GM12872 (cell line): ENCODE measurements at regions not wholly inside any gene's neighbourhood (a gene's known extent, or its start where the extent isn't known, plus 50 kb on each side); places are given as distances from the start of the nearest gene placed in this dataset.

Experiments
- TF ChIP-seq, protein P1 (sequence below): IDR thresholded peaks from 3 replicates; pipeline ENCODE4 v1.5.1; 2011; ENCODE audit warnings: low read depth, mild to moderate bottlenecking, low read length, moderate library complexity; ENCODE audit not compliant: insufficient read depth

DNA sequence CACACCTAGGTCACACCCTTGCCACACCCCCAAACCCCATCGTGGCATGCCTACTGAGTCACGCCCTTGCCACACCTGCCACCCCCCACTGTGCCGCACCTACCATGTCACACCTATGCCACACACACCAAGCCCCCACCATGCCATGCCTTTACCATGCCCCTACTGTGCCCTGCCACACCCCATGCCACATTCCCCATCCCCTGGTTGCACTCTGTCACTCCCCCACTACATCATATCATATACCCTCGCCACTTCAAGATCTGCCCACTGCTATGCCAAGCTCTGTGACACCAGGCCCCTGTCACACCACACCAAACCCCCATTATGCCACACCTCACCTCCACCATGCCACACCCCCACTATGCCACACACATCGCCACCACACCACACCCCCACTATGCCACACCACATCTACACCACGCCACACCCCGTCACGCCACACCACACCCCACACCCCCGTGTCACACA, 101.2 kb downstream of the OLFM1 start:
- TF ChIP-seq, protein P1, sequence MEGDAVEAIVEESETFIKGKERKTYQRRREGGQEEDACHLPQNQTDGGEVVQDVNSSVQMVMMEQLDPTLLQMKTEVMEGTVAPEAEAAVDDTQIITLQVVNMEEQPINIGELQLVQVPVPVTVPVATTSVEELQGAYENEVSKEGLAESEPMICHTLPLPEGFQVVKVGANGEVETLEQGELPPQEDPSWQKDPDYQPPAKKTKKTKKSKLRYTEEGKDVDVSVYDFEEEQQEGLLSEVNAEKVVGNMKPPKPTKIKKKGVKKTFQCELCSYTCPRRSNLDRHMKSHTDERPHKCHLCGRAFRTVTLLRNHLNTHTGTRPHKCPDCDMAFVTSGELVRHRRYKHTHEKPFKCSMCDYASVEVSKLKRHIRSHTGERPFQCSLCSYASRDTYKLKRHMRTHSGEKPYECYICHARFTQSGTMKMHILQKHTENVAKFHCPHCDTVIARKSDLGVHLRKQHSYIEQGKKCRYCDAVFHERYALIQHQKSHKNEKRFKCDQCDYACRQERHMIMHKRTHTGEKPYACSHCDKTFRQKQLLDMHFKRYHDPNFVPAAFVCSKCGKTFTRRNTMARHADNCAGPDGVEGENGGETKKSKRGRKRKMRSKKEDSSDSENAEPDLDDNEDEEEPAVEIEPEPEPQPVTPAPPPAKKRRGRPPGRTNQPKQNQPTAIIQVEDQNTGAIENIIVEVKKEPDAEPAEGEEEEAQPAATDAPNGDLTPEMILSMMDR, result no peak

DNA sequence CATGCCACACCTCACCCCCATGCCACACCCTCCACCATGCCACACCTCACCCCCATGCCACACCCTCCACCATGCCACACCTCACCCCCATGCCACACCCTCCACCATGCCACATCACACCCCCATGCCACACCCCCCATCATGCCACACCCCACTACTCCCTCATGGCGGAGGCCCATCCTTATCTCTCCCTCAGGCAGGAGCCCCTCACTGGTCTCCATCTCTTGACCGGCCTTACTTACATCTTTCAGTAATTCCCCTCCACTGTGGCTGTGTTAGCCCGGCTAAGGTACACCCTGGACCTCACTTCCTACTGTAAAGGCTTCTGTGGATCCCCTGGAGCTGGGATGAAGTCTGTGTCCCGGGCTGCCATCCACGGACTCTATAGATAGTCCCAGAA, 102.0 kb downstream of the OLFM1 start:
- TF ChIP-seq, protein P1, result no peak

DNA sequence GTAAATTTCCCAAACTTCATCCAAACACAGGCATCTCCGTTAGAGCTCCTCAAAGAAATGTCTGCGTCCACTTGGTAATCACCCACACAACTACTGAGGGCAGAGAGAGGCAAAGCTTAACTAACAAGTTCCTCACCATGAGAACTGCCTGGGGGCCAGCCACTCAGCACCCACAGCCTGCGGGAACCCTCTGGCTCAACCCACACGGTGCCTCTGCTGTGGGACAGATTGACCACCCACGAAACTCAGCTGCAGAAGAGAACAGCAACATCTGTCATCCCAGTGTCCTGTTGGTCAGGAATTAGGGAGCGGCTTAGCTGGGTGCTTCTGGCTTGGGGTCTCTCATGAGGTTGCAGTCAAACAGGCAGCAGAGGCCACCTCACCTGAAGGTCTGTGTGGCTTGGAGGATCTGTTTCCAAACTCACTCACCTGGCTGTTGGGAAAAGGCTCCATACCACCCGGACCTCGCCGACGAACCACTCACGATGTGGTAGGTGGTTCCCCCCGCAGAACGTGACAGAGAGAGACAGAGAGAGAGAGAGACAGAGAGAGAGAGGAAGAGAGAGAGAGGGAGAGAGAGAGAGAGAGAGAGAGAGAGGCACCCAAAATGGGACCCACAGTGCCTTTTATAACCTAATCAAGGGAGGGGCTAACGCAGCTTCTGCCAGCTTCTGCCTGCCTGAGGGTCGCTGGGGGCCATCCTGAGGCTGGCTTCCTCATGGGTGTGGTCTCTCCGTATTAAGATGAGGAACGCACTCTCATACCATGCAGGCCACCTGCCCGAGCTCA, 103.5 kb downstream of the OLFM1 start:
- TF ChIP-seq, protein P1, result no peak

DNA sequence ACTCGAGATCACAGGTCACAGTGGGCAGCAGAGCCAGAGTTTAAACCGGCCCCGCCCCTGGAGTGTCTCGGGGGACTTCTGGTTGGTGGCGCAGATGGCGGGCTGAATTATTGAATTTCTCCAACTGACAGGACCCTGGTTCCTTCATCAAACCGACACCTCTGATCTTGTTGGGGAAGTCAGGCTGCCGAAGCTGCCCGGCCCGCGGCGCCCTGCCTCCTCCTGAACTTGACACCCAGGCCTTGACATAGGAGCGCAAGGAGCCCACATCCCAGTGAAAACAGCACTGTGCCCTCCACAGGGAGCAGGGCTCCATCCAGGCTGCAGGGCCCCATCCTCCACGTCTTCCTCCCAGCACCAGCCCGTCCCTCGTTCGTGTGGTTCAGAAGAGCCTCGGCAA, 105.2 kb downstream of the OLFM1 start:
- TF ChIP-seq, protein P1, result no peak

DNA sequence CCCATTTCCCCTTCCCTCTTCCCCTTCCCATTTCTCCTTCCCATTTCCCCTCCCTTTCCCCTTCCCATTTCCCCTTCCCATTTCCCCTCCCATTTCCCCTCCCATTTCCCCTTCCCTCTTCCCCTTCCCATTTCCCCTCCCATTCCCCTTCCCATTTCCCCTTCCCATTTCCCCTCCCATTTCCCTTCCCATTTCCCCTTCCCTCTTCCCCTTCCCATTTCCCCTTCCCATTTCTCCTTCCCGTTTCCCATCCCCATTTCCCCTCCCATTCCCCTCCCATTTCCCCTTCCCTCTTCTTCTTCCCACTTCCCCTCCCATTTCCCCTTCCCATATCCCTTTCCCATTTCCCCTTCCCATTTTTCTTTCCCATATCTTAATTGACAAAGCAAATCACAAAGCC, 109.0 kb downstream of the OLFM1 start:
- TF ChIP-seq, protein P1, result no peak

DNA sequence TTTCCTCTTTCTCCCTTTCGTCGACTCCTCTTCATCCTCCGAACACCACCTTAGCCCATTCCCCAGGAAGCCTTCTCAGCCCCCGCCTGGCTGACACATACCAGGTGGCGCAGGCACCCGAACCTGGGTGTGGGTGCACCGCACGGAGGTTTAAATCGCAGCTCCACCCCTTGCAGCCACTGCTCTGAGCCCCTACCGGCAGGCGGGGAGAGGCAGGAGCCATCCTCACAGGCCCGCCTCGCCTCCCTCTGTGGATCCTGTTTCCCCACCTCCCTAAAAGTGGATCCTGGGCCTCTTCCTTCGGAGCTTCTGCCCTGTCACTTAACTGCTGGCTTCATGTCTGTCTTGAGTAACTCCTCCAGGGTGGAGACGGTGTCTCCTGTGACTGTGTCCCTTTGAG, 110.7 kb downstream of the OLFM1 start:
- TF ChIP-seq, protein P1, result no peak

DNA sequence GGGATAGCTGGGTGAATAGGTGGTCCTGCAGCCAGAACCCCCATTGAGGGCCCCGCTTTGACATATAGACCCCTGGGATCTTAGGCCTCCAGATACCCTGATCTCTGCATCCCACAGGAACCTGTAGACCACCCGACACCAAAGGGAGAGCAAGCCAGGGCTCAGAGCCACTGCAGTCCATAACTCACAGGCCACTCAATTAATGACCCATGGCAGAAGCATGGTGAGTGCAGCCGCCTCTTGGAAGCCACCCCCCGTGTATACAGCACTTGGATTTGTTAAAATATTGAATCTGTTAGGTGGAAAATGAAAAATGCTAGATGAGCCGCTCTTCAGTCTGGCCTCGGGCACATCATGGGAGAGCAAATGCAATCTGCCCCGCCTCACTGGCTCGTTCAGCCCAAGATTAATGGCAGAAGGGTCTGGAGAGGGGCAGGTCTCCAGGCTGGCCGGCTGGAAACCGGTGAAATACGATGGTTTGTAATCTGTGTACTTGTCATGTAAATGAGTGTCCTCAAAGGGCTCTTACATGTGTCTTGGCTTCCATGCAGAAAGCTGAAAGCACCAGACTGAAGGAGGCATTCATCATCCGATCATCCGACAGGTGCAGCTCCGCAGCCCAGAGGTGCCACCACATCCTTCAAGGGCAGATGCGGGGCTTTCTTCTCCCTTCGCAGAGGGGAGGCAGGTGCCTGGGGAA, 111.3 kb downstream of the OLFM1 start:
- TF ChIP-seq, protein P1, result no peak
